HTR-8/SVneo (cell line): ENCODE measurements at regions not wholly inside any gene's neighbourhood (a gene's known extent, or its start where the extent isn't known, plus 50 kb on each side); places are given as distances from the start of the nearest gene placed in this dataset.

ENCODE experiments used
- DNase-seq: peaks from one replicate; pipeline ENCODE4 v3.0.0; 2011; ENCODE audit warnings: low spot score, mixed read lengths; ENCODE audit not compliant: insufficient read length
- FAIRE-seq: peaks from 2 replicates; lab custom pipeline; 2011; peaks lifted over from hg19 to GRCh38; lab: Jason Lieb, UNC

- FAIRE-seq (no peak), DNase-seq (no peak)
Measured at GRCh38 chr10:130423455-130424305, 287.5 kb downstream of the GLRX3 start.

- FAIRE-seq (no peak), DNase-seq (no peak)
Measured at GRCh38 chr10:130424418-130424817, 288.2 kb downstream of the GLRX3 start.

- FAIRE-seq (no peak), DNase-seq (no peak)
Measured at GRCh38 chr10:130425169-130425568, 289.0 kb downstream of the GLRX3 start.

- no peak for FAIRE-seq
- DNase-seq: no peak
Measured at GRCh38 chr10:130425881-130426435, 289.8 kb downstream of the GLRX3 start.

- no peak for DNase-seq
- no peak for FAIRE-seq
Measured at GRCh38 chr10:130427216-130427722, 291.1 kb downstream of the GLRX3 start.

- DNase-seq (no peak), FAIRE-seq (no peak)
Measured at GRCh38 chr10:130428936-130429335, 292.7 kb downstream of the GLRX3 start.

GRCh38 chr10:130429809-130430208 is 293.6 kb downstream of the GLRX3 start:
- FAIRE-seq (no peak), DNase-seq (no peak)

- FAIRE-seq: no peak
- DNase-seq: no peak
Measured at GRCh38 chr10:130430291-130430690, 294.1 kb downstream of the GLRX3 start.

GRCh38 chr10:130430852-130431704 is 294.9 kb downstream of the GLRX3 start:
- no peak for FAIRE-seq
- no peak for DNase-seq

- FAIRE-seq: no peak
- no peak for DNase-seq
Measured at GRCh38 chr10:130432271-130432670, 296.1 kb downstream of the GLRX3 start.

GRCh38 chr10:130432850-130433249 is 296.7 kb downstream of the GLRX3 start:
- FAIRE-seq (no peak), DNase-seq (no peak)

- no peak for DNase-seq
- FAIRE-seq: no peak
Measured at GRCh38 chr10:130434446-130435385, 298.5 kb downstream of the GLRX3 start.

GRCh38 chr10:130435961-130436360 is 299.8 kb downstream of the GLRX3 start:
- FAIRE-seq: no peak
- no peak for DNase-seq

- DNase-seq (no peak), FAIRE-seq (no peak)
Measured at GRCh38 chr10:130438861-130439260, 302.7 kb downstream of the GLRX3 start.

GRCh38 chr10:130439766-130440165 is 303.6 kb downstream of the GLRX3 start:
- no peak for DNase-seq
- FAIRE-seq: no peak

- no peak for DNase-seq
- no peak for FAIRE-seq
Measured at GRCh38 chr10:130440494-130440893, 304.3 kb downstream of the GLRX3 start.

- DNase-seq (no peak), FAIRE-seq (no peak)
Measured at GRCh38 chr10:130440971-130441370, 304.8 kb downstream of the GLRX3 start.

- FAIRE-seq (no peak), DNase-seq (no peak)
Measured at GRCh38 chr10:130443066-130443465, 306.9 kb downstream of the GLRX3 start.

GRCh38 chr10:130453036-130453720 is 317.0 kb downstream of the GLRX3 start:
- DNase-seq: no peak
- FAIRE-seq: no peak
